ENCODE measurements at regions not wholly inside any gene's neighbourhood (a gene's known extent, or its start where the extent isn't known, plus 50 kb on each side); places are given as distances from the start of the nearest gene placed in this dataset.

DNA sequence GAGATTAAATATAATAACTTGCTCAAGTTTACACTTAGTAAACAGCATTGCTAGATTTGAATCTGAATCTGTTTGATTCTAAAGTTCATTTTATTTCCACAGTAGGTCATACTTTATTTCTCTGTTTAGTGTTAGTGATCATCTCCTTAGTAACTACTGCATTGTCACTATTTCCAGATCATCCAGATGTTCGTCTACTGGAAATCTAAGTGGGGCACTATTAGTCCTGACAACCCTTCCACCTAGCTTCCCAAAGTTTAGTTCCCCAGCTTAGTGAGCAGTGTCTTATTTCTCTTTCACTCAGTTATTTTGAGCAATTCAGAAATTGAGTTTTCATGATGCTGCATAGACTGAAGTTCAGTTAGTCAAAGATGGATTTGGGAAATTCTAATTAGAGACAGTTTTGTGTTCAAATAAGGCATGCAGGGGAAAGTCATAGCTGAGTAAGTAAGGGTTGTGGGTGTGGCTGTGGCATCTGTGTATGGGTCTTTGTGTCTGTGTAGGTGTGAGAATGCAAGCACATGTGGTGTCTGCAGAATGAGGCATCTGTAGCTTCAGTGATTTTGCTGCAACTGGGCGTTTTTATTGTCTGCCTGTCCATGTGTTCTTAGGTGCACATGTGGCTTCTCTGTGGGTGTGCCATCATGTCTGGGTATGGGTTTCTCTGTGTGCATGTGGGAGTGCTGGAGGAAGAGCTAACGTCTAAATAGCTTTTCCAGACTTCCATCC is 107.3 kb downstream of the NTMT2 start:
- H3K4me1 ChIP-seq (replicated peaks in 1 of 2; ENCODE audit: control insufficient read depth in 2 of 2, insufficient read depth in 2 of 2, low read length in 2 of 2) = no peaks in the 10 kb centered on the region
- H3K36me3 ChIP-seq (ENCODE audit: control insufficient read depth, insufficient read depth, low read length) = no peaks in the 10 kb centered on the region
- ATAC-seq = no peak
- in situ Hi-C loops (cut with MboI) = no loop called here
- H3K9me1 ChIP-seq (ENCODE audit: control insufficient read depth, insufficient read depth, low read length) = no peaks in the 10 kb centered on the region
- DNase-seq (ENCODE audit: extremely low read depth in 1 of 4, low spot score in 3 of 4) = no peak
- peaks cover 3% of the 10 kb centered on the region; the same call in 1 of the 2 replicates for H3K9me3 ChIP-seq (replicated peaks; ENCODE audit: control insufficient read depth, insufficient read depth, low read depth, low read length)
- no peak for FAIRE-seq
- ChIA-PET CTCF (ENCODE audit: low intra/inter-chr PET ratio) (no interaction called here), POLR2A (no interaction called here)
- H3K27me3 ChIP-seq (ENCODE audit: control insufficient read depth in 2 of 2, insufficient read depth in 2 of 2, low read length in 2 of 2) = no peaks in the 10 kb centered on the region
- no peak overlapping the region for H3K4me3 ChIP-seq
- no peaks in the 10 kb centered on the region for H4K20me1 ChIP-seq (replicated peaks; ENCODE audit: control insufficient read depth, insufficient read depth, low read length)
- BruUV-seq (replicated peaks) = no TSS peak
- WGBS (ENCODE audit: insufficient coverage, low coverage, missing lambda C conversion rate) = 0% methylated on average over 3 of the region's 3 CpGs
- no peak overlapping the region for H2AFZ ChIP-seq (ENCODE audit: low read depth, low read length)
- H3K79me2 ChIP-seq (ENCODE audit: control insufficient read depth, insufficient read depth, low read length) = no peaks in the 10 kb centered on the region
- no peak overlapping the region for H3K27ac ChIP-seq (ENCODE audit: extremely low read depth, low read depth, low read length)
- intact Hi-C loops (cut with micrococcal nuclease) = loop anchor here (10.0 kb wide), 1 partner anchor 238 kb away; no protein-coding TSS in a partner anchor
- TF ChIP-seq PBX2 (CRISPR knock-in tag; IDR thresholded peaks at IDR 0.05; ENCODE audit: low read depth) (no peak), PBX2 (tag; conservative IDR thresholded peaks at IDR 0.05; ENCODE audit: low read depth) (no peak), ARID1B (IDR thresholded peaks at IDR 0.05) (no peak), ZNF3 (CRISPR knock-in tag; IDR thresholded peaks at IDR 0.05) (no peak), ZBTB34 (CRISPR knock-in tag; IDR thresholded peaks at IDR 0.05) (no peak)
- TF ChIP-seq, protein P1, sequence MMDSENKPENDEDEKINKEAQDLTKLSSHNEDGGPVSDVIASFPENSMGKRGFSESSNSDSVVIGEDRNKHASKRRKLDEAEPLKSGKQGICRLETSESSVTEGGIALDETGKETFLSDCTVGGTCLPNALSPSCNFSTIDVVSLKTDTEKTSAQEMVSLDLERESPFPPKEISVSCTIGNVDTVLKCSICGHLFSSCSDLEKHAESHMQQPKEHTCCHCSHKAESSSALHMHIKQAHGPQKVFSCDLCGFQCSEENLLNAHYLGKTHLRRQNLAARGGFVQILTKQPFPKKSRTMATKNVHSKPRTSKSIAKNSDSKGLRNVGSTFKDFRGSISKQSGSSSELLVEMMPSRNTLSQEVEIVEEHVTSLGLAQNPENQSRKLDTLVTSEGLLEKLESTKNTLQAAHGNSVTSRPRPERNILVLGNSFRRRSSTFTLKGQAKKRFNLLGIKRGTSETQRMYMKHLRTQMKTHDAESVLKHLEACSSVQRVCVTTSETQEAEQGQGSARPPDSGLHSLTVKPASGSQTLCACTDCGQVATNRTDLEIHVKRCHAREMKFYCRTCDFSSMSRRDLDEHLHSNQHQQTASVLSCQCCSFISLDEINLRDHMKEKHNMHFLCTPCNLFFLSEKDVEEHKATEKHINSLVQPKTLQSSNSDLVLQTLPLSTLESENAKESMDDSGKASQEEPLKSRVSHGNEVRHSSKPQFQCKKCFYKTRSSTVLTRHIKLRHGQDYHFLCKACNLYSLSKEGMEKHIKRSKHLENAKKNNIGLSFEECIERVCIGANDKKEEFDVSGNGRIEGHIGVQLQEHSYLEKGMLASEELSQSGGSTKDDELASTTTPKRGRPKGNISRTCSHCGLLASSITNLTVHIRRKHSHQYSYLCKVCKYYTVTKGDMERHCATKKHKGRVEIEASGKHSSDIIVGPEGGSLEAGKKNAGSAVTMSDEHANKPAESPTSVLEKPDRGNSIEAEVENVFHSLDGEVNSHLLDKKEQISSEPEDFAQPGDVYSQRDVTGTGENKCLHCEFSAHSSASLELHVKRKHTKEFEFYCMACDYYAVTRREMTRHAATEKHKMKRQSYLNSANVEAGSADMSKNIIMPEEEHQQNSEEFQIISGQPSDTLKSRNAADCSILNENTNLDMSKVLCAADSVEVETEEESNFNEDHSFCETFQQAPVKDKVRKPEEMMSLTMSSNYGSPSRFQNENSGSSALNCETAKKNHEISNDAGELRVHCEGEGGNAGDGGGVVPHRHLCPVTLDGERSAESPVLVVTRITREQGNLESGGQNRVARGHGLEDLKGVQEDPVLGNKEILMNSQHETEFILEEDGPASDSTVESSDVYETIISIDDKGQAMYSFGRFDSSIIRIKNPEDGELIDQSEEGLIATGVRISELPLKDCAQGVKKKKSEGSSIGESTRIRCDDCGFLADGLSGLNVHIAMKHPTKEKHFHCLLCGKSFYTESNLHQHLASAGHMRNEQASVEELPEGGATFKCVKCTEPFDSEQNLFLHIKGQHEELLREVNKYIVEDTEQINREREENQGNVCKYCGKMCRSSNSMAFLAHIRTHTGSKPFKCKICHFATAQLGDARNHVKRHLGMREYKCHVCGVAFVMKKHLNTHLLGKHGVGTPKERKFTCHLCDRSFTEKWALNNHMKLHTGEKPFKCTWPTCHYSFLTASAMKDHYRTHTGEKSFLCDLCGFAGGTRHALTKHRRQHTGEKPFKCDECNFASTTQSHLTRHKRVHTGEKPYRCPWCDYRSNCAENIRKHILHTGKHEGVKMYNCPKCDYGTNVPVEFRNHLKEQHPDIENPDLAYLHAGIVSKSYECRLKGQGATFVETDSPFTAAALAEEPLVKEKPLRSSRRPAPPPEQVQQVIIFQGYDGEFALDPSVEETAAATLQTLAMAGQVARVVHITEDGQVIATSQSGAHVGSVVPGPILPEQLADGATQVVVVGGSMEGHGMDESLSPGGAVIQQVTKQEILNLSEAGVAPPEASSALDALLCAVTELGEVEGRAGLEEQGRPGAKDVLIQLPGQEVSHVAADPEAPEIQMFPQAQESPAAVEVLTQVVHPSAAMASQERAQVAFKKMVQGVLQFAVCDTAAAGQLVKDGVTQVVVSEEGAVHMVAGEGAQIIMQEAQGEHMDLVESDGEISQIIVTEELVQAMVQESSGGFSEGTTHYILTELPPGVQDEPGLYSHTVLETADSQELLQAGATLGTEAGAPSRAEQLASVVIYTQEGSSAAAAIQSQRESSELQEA (IDR thresholded peaks at IDR 0.05; ENCODE audit: low read depth) = no peak
- TF ChIP-seq, protein P2, sequence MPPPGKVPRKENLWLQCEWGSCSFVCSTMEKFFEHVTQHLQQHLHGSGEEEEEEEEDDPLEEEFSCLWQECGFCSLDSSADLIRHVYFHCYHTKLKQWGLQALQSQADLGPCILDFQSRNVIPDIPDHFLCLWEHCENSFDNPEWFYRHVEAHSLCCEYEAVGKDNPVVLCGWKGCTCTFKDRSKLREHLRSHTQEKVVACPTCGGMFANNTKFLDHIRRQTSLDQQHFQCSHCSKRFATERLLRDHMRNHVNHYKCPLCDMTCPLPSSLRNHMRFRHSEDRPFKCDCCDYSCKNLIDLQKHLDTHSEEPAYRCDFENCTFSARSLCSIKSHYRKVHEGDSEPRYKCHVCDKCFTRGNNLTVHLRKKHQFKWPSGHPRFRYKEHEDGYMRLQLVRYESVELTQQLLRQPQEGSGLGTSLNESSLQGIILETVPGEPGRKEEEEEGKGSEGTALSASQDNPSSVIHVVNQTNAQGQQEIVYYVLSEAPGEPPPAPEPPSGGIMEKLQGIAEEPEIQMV (tag; conservative IDR thresholded peaks at IDR 0.05; ENCODE audit: low read depth) = no peak
- no peak overlapping the region for H3K9ac ChIP-seq (ENCODE audit: insufficient read depth in 1 of 2, low read depth in 2 of 2, low read length in 2 of 2)
- no peak overlapping the region for H3K4me2 ChIP-seq (ENCODE audit: insufficient read depth, low read length)
